Nucleus accumbens (tissue), 56 donors: ENCODE measurements at regions not wholly inside any gene's neighbourhood (a gene's known extent, or its start where the extent isn't known, plus 50 kb on each side); places are given as distances from the start of the nearest gene placed in this dataset.

Source experiments
- DNase-seq, 56 donors: peaks; one replicate each; lab custom pipeline; 2025; lab: John Stamatoyannopoulos, UW

- no peak for DNase-seq
These were observed 499.5 kb downstream of the ANKRD50 start for GRCh38 chr4:124212815-124213630.

GRCh38 chr4:124219389-124219788 is 493.1 kb downstream of the ANKRD50 start:
- no peak for DNase-seq

- DNase-seq, result no peak
These were observed 488.3 kb downstream of the ANKRD50 start for GRCh38 chr4:124224256-124224655.

GRCh38 chr4:124227981-124228380 is 484.6 kb downstream of the ANKRD50 start:
- no peak for DNase-seq

GRCh38 chr4:124230268-124230667 is 482.3 kb downstream of the ANKRD50 start:
- DNase-seq, result no peak

- DNase-seq, result no peak
These were observed 477.8 kb downstream of the ANKRD50 start for GRCh38 chr4:124234771-124235170.

GRCh38 chr4:124243671-124244366 is 468.7 kb downstream of the ANKRD50 start:
- no peak for DNase-seq

GRCh38 chr4:124253080-124253479 is 459.5 kb downstream of the ANKRD50 start:
- no peak for DNase-seq

- DNase-seq, result peak in 42 of 56 donors; percentile 0 to 75 (median 18)
These were observed 450.0 kb downstream of the ANKRD50 start for GRCh38 chr4:124262211-124263179.

- DNase-seq, result no peak
These were observed 446.8 kb downstream of the ANKRD50 start for GRCh38 chr4:124265701-124266100.

GRCh38 chr4:124266721-124267120 is 445.8 kb downstream of the ANKRD50 start:
- DNase-seq, result no peak

- no peak for DNase-seq
These were observed 436.1 kb downstream of the ANKRD50 start for GRCh38 chr4:124276461-124276860.

GRCh38 chr4:124277691-124278090 is 434.8 kb downstream of the ANKRD50 start:
- no peak for DNase-seq

GRCh38 chr4:124278477-124278876 is 434.1 kb downstream of the ANKRD50 start:
- DNase-seq, result no peak

GRCh38 chr4:124279741-124280140 is 432.8 kb downstream of the ANKRD50 start:
- DNase-seq, result no peak

- DNase-seq, result no peak
These were observed 430.1 kb downstream of the ANKRD50 start for GRCh38 chr4:124282301-124282898.

GRCh38 chr4:124288706-124289486 is 423.6 kb downstream of the ANKRD50 start:
- DNase-seq, result no peak

GRCh38 chr4:124290678-124291077 is 421.9 kb downstream of the ANKRD50 start:
- no peak for DNase-seq

GRCh38 chr4:124295413-124295812 is 417.1 kb downstream of the ANKRD50 start:
- no peak for DNase-seq

GRCh38 chr4:124304941-124305340 is 407.6 kb downstream of the ANKRD50 start:
- no peak for DNase-seq
